GM23338 (cell line): ENCODE measurements at regions not wholly inside any gene's neighbourhood (a gene's known extent, or its start where the extent isn't known, plus 50 kb on each side); places are given as distances from the start of the nearest gene placed in this dataset.

Experiments
- ETS1 ChIP-seq: IDR thresholded peaks from 2 replicates; pipeline ENCODE4 v1.6.1; 2016; ENCODE audit warnings: antibody characterized with exemption
- EZH2phosphoT487 ChIP-seq: fragments of 200-600 bp; sonication (generic); IDR thresholded peaks from one replicate; pipeline ENCODE4 v1.8.1; 2018; ENCODE audit warnings: antibody characterized with exemption; ENCODE audit not compliant: unreplicated experiment
- JUNB ChIP-seq: IDR thresholded peaks from one replicate; pipeline ENCODE4 v1.6.1; 2016; ENCODE audit warnings: antibody characterized with exemption; ENCODE audit not compliant: unreplicated experiment
- POLR2AphosphoS5 ChIP-seq: IDR thresholded peaks from 2 replicates; pipeline ENCODE4 v1.6.1; 2016; ENCODE audit warnings: antibody characterized with exemption, low read depth
- TF ChIP-seq, protein P1 (sequence below): IDR thresholded peaks from one replicate; pipeline ENCODE4 v1.6.1; 2018; ENCODE audit warnings: antibody characterized with exemption; ENCODE audit not compliant: unreplicated experiment
- TF ChIP-seq, protein P2 (sequence below), 2 experiments: fragments of 200-600 bp in 1 of 2; sonication (generic) in 1 of 2; conservative IDR thresholded peaks; 2 replicates each; pipeline versions ENCODE4 v1.5.1 to v1.6.1; 2016 to 2017; ENCODE audit warnings: antibody characterized with exemption in 2 of 2, low read depth in 2 of 2, mild to moderate bottlenecking in 2 of 2, moderate library complexity in 1 of 2

- TF ChIP-seq, protein P1, sequence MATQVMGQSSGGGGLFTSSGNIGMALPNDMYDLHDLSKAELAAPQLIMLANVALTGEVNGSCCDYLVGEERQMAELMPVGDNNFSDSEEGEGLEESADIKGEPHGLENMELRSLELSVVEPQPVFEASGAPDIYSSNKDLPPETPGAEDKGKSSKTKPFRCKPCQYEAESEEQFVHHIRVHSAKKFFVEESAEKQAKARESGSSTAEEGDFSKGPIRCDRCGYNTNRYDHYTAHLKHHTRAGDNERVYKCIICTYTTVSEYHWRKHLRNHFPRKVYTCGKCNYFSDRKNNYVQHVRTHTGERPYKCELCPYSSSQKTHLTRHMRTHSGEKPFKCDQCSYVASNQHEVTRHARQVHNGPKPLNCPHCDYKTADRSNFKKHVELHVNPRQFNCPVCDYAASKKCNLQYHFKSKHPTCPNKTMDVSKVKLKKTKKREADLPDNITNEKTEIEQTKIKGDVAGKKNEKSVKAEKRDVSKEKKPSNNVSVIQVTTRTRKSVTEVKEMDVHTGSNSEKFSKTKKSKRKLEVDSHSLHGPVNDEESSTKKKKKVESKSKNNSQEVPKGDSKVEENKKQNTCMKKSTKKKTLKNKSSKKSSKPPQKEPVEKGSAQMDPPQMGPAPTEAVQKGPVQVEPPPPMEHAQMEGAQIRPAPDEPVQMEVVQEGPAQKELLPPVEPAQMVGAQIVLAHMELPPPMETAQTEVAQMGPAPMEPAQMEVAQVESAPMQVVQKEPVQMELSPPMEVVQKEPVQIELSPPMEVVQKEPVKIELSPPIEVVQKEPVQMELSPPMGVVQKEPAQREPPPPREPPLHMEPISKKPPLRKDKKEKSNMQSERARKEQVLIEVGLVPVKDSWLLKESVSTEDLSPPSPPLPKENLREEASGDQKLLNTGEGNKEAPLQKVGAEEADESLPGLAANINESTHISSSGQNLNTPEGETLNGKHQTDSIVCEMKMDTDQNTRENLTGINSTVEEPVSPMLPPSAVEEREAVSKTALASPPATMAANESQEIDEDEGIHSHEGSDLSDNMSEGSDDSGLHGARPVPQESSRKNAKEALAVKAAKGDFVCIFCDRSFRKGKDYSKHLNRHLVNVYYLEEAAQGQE, result no peak
- TF ChIP-seq EZH2phosphoT487, result no peak
- TF ChIP-seq, protein P2, sequence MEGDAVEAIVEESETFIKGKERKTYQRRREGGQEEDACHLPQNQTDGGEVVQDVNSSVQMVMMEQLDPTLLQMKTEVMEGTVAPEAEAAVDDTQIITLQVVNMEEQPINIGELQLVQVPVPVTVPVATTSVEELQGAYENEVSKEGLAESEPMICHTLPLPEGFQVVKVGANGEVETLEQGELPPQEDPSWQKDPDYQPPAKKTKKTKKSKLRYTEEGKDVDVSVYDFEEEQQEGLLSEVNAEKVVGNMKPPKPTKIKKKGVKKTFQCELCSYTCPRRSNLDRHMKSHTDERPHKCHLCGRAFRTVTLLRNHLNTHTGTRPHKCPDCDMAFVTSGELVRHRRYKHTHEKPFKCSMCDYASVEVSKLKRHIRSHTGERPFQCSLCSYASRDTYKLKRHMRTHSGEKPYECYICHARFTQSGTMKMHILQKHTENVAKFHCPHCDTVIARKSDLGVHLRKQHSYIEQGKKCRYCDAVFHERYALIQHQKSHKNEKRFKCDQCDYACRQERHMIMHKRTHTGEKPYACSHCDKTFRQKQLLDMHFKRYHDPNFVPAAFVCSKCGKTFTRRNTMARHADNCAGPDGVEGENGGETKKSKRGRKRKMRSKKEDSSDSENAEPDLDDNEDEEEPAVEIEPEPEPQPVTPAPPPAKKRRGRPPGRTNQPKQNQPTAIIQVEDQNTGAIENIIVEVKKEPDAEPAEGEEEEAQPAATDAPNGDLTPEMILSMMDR (conservative IDR thresholded peaks at IDR 0.05; ENCODE audit: low read depth in 2 of 2), result no peak
- no peak for TF ChIP-seq ETS1
- TF ChIP-seq POLR2AphosphoS5, result no peak
- TF ChIP-seq JUNB, result no peak
Measured at GRCh38 chr7:26554952-26555351, 263.3 kb downstream of the SNX10 start.
